ENCODE measurements at regions not wholly inside any gene's neighbourhood (a gene's known extent, or its start where the extent isn't known, plus 50 kb on each side); places are given as distances from the start of the nearest gene placed in this dataset.

DNA sequence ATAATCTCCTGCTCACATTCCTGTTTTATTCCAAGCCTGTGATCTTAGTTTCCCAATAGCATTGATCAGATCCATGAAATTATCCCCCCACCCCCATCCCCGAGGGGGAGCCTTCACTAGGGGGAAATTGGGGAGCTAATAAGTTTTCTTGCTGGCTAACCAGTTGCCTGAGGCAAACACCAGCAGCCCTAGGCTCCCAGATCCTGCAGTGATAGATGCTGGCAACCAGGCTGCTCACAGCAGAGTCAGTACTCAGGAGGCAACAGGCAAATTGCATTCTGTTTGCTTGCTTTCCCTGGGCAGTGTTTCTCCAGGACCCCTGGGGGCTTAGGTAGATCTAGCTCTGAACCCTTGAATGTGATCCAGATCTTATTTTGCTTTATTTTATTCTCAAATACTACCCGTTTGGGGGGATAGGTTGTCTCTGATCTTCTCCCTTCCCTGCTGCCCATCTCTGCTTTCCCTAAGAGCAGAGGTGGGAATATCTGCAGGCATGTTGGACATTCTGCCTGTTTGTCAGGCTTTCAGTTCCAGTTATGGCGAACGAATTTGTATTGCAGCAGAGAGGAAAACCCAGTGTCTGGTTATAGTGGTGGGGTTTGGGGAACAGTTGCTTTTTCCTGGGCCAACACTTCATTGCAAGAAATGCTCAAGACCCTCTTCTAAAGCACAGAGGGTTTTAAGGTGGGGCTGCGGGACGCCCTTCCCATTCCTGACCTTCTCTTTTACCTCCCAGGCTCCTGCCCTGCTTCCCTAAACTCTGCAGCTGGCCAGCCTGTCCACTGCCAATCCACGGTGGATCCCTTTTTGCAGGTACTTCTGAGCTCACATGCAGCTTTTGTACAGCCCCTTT, 289.8 kb upstream of the PLXNA2 start:
- TF ChIP-seq, protein P1, sequence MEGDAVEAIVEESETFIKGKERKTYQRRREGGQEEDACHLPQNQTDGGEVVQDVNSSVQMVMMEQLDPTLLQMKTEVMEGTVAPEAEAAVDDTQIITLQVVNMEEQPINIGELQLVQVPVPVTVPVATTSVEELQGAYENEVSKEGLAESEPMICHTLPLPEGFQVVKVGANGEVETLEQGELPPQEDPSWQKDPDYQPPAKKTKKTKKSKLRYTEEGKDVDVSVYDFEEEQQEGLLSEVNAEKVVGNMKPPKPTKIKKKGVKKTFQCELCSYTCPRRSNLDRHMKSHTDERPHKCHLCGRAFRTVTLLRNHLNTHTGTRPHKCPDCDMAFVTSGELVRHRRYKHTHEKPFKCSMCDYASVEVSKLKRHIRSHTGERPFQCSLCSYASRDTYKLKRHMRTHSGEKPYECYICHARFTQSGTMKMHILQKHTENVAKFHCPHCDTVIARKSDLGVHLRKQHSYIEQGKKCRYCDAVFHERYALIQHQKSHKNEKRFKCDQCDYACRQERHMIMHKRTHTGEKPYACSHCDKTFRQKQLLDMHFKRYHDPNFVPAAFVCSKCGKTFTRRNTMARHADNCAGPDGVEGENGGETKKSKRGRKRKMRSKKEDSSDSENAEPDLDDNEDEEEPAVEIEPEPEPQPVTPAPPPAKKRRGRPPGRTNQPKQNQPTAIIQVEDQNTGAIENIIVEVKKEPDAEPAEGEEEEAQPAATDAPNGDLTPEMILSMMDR (conservative IDR thresholded peaks at IDR 0.05 in 1 of 2, IDR thresholded peaks at IDR 0.05 in 1 of 2; ENCODE audit: extremely low read depth in 1 of 2, insufficient read depth in 1 of 2, low read depth in 1 of 2, low read length in 2 of 2), result no peak
- TF ChIP-seq EZH2 (IDR thresholded peaks at IDR 0.05; ENCODE audit: borderline replicate concordance, low read length), result no peak
